HEK293 (cell line): ENCODE measurements at regions not wholly inside any gene's neighbourhood (a gene's known extent, or its start where the extent isn't known, plus 50 kb on each side); places are given as distances from the start of the nearest gene placed in this dataset.

ENCODE experiments used
- CTCF ChIA-PET: fragments of 350-600 bp; formaldehyde crosslinking; extraction: SDS; loops from one replicate; lab custom pipeline; 2021; ENCODE audit warnings: antibody characterized with exemption; lab: Yijun Ruan, JAX
- POLR2A ChIA-PET: fragments of 300-600 bp; formaldehyde crosslinking; extraction: SDS; loops from one replicate; lab custom pipeline; 2020; ENCODE audit warnings: antibody characterized with exemption, inconsistent platforms; lab: Yijun Ruan, JAX
- H3K27ac ChIP-seq: fragments of 200-500 bp; sonication (Bioruptor generic); 2 replicates; pipeline ENCODE4 v1.5.1; 2014; ENCODE audit warnings: low read depth, low read length, control low read depth, inconsistent platforms; ENCODE audit errors: extremely low read depth
- H3K36me3 ChIP-seq, 2 experiments: fragments of 200-500 bp in 1 of 2; sonication (Bioruptor generic) in 1 of 2; 1 replicate in 1 of 2; 2 replicates in 1 of 2; pipeline ENCODE4 v1.5.1; 2014 to 2017; ENCODE audit warnings: inconsistent platforms in 2 of 2, low read length in 2 of 2; ENCODE audit not compliant: control insufficient read depth in 2 of 2, insufficient read depth in 1 of 2
- H3K4me1 ChIP-seq: fragments of 200-500 bp; sonication (Bioruptor generic); 2 replicates; pipeline ENCODE4 v1.5.1; 2014; ENCODE audit warnings: mild to moderate bottlenecking, low read length, inconsistent platforms; ENCODE audit not compliant: control insufficient read depth, insufficient read depth
- H3K4me3 ChIP-seq: 2 replicates; pipeline ENCODE4 v1.5.1; 2011; ENCODE audit warnings: low read depth, mild to moderate bottlenecking, control low read depth, low read length, moderate library complexity
- H3K9me3 ChIP-seq: fragments of 200-500 bp; sonication (Bioruptor generic); 2 replicates; pipeline ENCODE4 v1.5.1; 2014; ENCODE audit warnings: low read depth, low read length, inconsistent platforms; ENCODE audit not compliant: control insufficient read depth, insufficient read depth
- AEBP2 ChIP-seq: fragments of 450-650 bp; formaldehyde crosslinking; IDR thresholded peaks from 2 replicates; pipeline ENCODE4 v1.5.1; 2016; ENCODE audit warnings: missing biosample characterization, missing genetic modification characterization, borderline replicate concordance
- BCL11B ChIP-seq: fragments of 450-650 bp; formaldehyde crosslinking; IDR thresholded peaks from 2 replicates; pipeline ENCODE4 v1.5.1; 2016; ENCODE audit warnings: low read depth, missing biosample characterization, missing genetic modification characterization
- HOXA7 ChIP-seq: sonication (generic); formaldehyde crosslinking; IDR thresholded peaks from 2 replicates; pipeline ENCODE4 v1.8.1; 2022; ENCODE audit warnings: missing genetic modification reagents, borderline replicate concordance
- KLF1 ChIP-seq: fragments of 450-650 bp; formaldehyde crosslinking; IDR thresholded peaks from 2 replicates; pipeline ENCODE4 v1.5.1; 2016; ENCODE audit warnings: missing biosample characterization, missing genetic modification characterization
- PRDM6 ChIP-seq: fragments of 450-650 bp; formaldehyde crosslinking; IDR thresholded peaks from 2 replicates; pipeline ENCODE4 v1.5.1; 2017; ENCODE audit warnings: missing biosample characterization, missing genetic modification characterization
- REPIN1 ChIP-seq: fragments of 450-650 bp; formaldehyde crosslinking; IDR thresholded peaks from 2 replicates; pipeline ENCODE4 v1.5.1; 2017; ENCODE audit warnings: missing biosample characterization, missing genetic modification characterization, low read depth
- SCRT2 ChIP-seq: fragments of 450-650 bp; formaldehyde crosslinking; IDR thresholded peaks from 2 replicates; pipeline ENCODE4 v1.5.1; 2016; ENCODE audit warnings: missing biosample characterization, missing genetic modification characterization
- YY1 ChIP-seq: fragments of 450-650 bp; formaldehyde crosslinking; IDR thresholded peaks from 2 replicates; pipeline ENCODE4 v1.5.1; 2018; ENCODE audit warnings: missing biosample characterization, missing genetic modification characterization
- ZBTB17 ChIP-seq: fragments of 450-650 bp; formaldehyde crosslinking; IDR thresholded peaks from 2 replicates; pipeline ENCODE4 v1.5.1; 2016; ENCODE audit warnings: missing biosample characterization, missing genetic modification characterization
- ZEB2 ChIP-seq: fragments of 450-650 bp; formaldehyde crosslinking; IDR thresholded peaks from 2 replicates; pipeline ENCODE4 v1.5.1; 2016; ENCODE audit warnings: missing biosample characterization, missing genetic modification characterization
- ZFP41 ChIP-seq: fragments of 450-650 bp; formaldehyde crosslinking; IDR thresholded peaks from 2 replicates; pipeline ENCODE4 v1.5.1; 2016; ENCODE audit warnings: missing biosample characterization, missing genetic modification characterization, borderline replicate concordance
- ZFP69B ChIP-seq: fragments of 450-650 bp; formaldehyde crosslinking; IDR thresholded peaks from 2 replicates; pipeline ENCODE4 v1.5.1; 2016; ENCODE audit warnings: missing biosample characterization, missing genetic modification characterization
- ZNF133 ChIP-seq: fragments of 450-650 bp; formaldehyde crosslinking; IDR thresholded peaks from 2 replicates; pipeline ENCODE4 v1.5.1; 2016; ENCODE audit warnings: missing biosample characterization, missing genetic modification characterization
- ZNF16 ChIP-seq: fragments of 450-650 bp; formaldehyde crosslinking; IDR thresholded peaks from 2 replicates; pipeline ENCODE4 v1.5.1; 2016; ENCODE audit warnings: low read depth, missing biosample characterization, missing genetic modification characterization
- ZNF18 ChIP-seq: fragments of 450-650 bp; formaldehyde crosslinking; IDR thresholded peaks from 2 replicates; pipeline ENCODE4 v1.5.1; 2016; ENCODE audit warnings: missing biosample characterization, missing genetic modification characterization
- ZNF335 ChIP-seq: fragments of 450-650 bp; formaldehyde crosslinking; conservative IDR thresholded peaks from 2 replicates; pipeline ENCODE4 v1.5.1; 2016; ENCODE audit warnings: missing biosample characterization, missing genetic modification characterization
- ZNF350 ChIP-seq: fragments of 450-650 bp; formaldehyde crosslinking; IDR thresholded peaks from 2 replicates; pipeline ENCODE4 v1.5.0; 2017; ENCODE audit warnings: missing biosample characterization, mild to moderate bottlenecking, missing genetic modification characterization
- ZNF37A ChIP-seq: fragments of 450-650 bp; IDR thresholded peaks from 2 replicates; pipeline ENCODE4 v1.5.1; 2018; ENCODE audit warnings: missing biosample characterization, missing genetic modification characterization
- ZNF610 ChIP-seq: fragments of 450-650 bp; formaldehyde crosslinking; IDR thresholded peaks from 2 replicates; pipeline ENCODE4 v1.5.1; 2016; ENCODE audit warnings: missing biosample characterization, missing genetic modification characterization, borderline replicate concordance
- ZNF664 ChIP-seq: fragments of 450-650 bp; formaldehyde crosslinking; IDR thresholded peaks from 2 replicates; pipeline ENCODE4 v1.5.1; 2016; ENCODE audit warnings: missing biosample characterization, missing genetic modification characterization
- ZNF704 ChIP-seq: fragments of 450-650 bp; formaldehyde crosslinking; IDR thresholded peaks from 2 replicates; pipeline ENCODE4 v1.5.1; 2016; ENCODE audit warnings: missing biosample characterization, missing genetic modification characterization
- ZNF707 ChIP-seq: fragments of 450-650 bp; formaldehyde crosslinking; IDR thresholded peaks from 2 replicates; pipeline ENCODE4 v1.5.1; 2016; ENCODE audit warnings: missing biosample characterization, missing genetic modification characterization
- ZNF76 ChIP-seq: fragments of 450-650 bp; formaldehyde crosslinking; IDR thresholded peaks from 2 replicates; pipeline ENCODE4; 2016; ENCODE audit warnings: low read depth, missing biosample characterization, missing genetic modification characterization, borderline replicate concordance
- ZSCAN30 ChIP-seq: fragments of 450-650 bp; IDR thresholded peaks from 2 replicates; pipeline ENCODE4 v1.5.1; 2018; ENCODE audit warnings: missing biosample characterization, mild to moderate bottlenecking, missing genetic modification characterization, moderate library complexity
- ZSCAN4 ChIP-seq: fragments of 450-650 bp; formaldehyde crosslinking; IDR thresholded peaks from 2 replicates; pipeline ENCODE4 v1.5.1; 2017; ENCODE audit warnings: missing biosample characterization, missing genetic modification characterization

GRCh38 chr2:133653056-133653455, 84.8 kb upstream of the NCKAP5 start (continued):
- TF ChIP-seq ZNF76 (tag by site-specific recombination), result no peak
- TF ChIP-seq, all 188 proteins: peak for 0

- ChIA-PET POLR2A (no interaction called here), CTCF (interaction anchor here (0.6 to 1.9 kb wide), 2 partner anchors 13 to 463 kb away, joined by 4 read pairs; no protein-coding TSS in a partner anchor)
- no peak overlapping the region for H3K4me3 ChIP-seq
Measured at GRCh38 chr2:133654949-133655348, 86.7 kb upstream of the NCKAP5 start.

GRCh38 chr2:133655610-133656009, 87.3 kb upstream of the NCKAP5 start:
- ChIA-PET POLR2A (no interaction called here), CTCF (interaction anchor here (0.6 to 1.9 kb wide), 3 partner anchors 14 to 125 kb away, joined by 3 to 4 read pairs (median 3); no protein-coding TSS in a partner anchor)
- Histone ChIP-seq H3K9me3 (no peaks in the 10 kb centered on the region), H3K4me1 (no peaks in the 10 kb centered on the region), H3K36me3 (no peaks in the 10 kb centered on the region), H3K27ac (no peak overlapping the region), H3K4me3 (no peak overlapping the region)
- TF ChIP-seq ZNF704 (no peak), ZNF18 (tag by site-specific recombination) (no peak), ZNF664 (no peak), ZNF707 (tag by site-specific recombination) (no peak), ZSCAN30 (tag by site-specific recombination) (no peak), ZNF350 (no peak), BCL11B (tag by site-specific recombination) (no peak), HOXA7 (CRISPR knock-in tag) (no peak), AEBP2 (no peak), ZNF133 (tag by site-specific recombination) (no peak), ZNF610 (tag by site-specific recombination) (no peak), ZNF37A (tag by site-specific recombination) (no peak), ZFP41 (tag by site-specific recombination) (no peak)

More at GRCh38 chr2:133654949-133655348, 86.7 kb upstream of the NCKAP5 start:
- no peak overlapping the region for H3K27ac ChIP-seq
- H3K4me1 ChIP-seq, result no peaks in the 10 kb centered on the region
- H3K9me3 ChIP-seq, result no peaks in the 10 kb centered on the region
- no peaks in the 10 kb centered on the region for H3K36me3 ChIP-seq
- no peak for TF ChIP-seq ZNF335 (tag by site-specific recombination)
- no peak for TF ChIP-seq REPIN1 (tag by site-specific recombination)
- TF ChIP-seq ZBTB17 (tag by site-specific recombination), result no peak
- TF ChIP-seq SCRT2 (tag by site-specific recombination), result no peak
- no peak for TF ChIP-seq AEBP2
- TF ChIP-seq ZEB2 (tag by site-specific recombination), result no peak
- no peak for TF ChIP-seq ZNF707 (tag by site-specific recombination)
- TF ChIP-seq ZNF16, result no peak
- TF ChIP-seq ZFP69B (tag by site-specific recombination), result no peak
- no peak for TF ChIP-seq KLF1 (tag by site-specific recombination)
- no peak for TF ChIP-seq YY1
- TF ChIP-seq PRDM6 (tag by site-specific recombination), result no peak
- no peak for TF ChIP-seq ZSCAN4
- TF ChIP-seq, all 188 proteins: peak for 0
